ENCODE measurements at regions not wholly inside any gene's neighbourhood (a gene's known extent, or its start where the extent isn't known, plus 50 kb on each side); places are given as distances from the start of the nearest gene placed in this dataset.

DNA sequence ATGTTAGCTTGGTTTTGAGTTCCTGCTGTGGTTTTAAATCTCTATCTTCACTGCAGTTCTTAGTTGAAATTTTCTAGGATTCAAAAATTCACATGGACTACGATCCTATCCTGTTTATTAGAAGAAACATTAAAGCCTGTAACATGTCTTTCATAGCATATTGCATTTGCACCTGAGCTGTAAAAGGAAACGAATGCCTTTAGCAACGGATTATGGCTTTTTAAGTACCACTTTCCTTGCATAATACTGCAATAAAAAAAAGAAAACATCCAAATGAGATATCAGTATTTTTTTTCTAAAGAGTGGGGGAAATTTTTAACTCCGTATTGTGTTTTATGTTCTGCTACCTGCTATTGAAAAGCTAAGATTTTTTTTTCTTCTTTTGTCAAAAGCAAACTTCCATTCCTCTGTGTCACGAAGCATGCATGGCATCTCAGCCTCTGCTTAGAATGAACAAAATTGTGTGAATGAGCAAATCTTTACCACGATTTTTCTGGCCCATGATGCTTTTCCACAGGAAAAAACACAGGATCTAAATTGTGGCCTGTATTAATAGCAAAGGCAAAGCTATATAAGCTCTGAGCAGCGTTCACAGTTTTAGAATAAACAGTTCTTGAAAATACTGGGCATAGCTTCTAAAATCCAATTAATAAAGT lies 110.0 kb upstream of the CDIN1 start:
- no peak for DNase-seq (ENCODE audit: low read depth)

DNA sequence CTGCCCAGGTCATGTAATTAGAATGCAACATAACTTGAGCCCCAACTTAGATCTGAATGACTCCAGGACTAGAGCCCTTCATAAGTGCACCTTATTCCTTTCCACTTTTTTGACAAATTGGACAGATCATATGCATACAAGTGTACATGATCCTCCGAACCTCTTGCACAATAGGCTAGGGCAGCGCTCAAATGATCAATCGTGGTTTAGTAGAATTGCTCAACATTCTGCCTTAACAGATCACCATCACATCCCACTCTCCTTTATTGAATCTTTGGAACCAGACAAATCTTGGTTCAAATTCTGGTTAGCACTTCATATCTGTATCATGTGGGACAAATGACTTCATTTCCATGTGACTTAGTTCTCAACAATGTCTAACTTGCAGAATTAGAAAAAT lies 106.8 kb upstream of the CDIN1 start:
- DNase-seq (ENCODE audit: low read depth), result no peak

DNA sequence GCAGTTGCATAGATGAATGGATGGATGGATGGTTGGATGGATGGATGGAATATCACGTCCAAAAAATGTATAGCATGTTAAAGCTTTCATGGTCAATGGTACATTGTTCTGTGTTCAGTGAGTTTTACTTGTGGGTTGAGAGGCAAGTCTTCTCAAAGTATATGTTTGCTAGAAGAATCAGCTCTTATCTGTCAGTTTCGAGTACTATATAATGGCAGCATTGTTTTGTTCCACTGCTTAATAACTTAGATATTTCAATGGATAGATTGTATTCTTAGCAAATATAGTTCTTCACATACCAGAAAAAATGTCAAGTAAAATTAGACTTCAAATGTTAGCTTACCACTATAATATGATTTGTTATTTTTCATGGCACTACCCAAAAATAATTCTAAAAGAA lies 100.9 kb upstream of the CDIN1 start:
- DNase-seq (ENCODE audit: low read depth), result no peak

DNA sequence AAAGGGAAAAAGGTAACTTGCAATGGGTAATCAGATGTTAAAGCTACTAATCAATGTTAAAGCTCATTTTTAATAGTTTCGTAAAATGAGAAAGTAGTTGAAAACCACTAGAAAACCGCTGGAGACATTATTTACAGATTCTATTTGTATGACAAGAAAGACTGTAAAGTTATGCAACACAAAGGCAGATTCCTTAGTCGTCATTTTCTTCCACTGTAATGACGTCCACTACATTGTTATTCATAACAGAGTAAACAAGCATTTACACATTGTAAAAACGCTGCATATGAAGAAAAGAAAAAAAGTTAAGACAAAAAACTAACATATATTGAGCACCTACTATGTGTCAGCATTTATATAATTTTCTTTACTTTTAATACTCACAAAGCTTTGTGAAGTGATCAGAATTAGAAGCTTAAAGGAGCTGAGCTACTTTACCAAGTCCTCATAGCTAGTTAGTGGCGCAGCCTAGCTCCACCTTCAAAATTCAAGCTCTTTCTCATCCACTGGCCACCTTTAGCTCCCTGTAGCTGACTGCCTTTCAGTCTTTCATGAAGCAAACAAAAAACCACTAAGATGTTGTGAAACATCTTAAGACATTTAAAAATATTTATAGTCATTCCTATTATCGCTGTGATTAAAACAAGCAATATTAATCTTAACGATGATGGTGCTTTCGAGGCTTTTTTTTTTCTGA lies 100.1 kb upstream of the CDIN1 start:
- DNase-seq (ENCODE audit: low read depth), result no peak

DNA sequence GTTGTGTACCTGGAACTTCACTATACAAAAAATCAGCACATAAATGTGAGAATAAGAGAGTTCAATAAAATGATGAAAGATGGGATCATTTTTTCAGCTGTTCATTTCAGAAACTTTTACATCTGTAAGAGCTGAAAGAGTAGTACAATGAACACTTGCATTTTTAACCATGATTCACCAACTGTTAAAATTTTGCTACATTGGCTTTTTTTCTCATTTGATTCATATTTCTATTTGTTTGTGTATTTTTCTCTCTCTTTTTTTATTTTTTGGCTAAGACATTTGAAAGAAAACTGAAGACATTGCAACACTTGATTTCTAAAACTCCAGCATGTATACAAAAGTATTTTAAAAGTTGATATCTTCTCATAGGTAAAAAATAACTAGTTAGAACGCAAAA lies 98.3 kb upstream of the CDIN1 start:
- no peak for DNase-seq (ENCODE audit: low read depth)

DNA sequence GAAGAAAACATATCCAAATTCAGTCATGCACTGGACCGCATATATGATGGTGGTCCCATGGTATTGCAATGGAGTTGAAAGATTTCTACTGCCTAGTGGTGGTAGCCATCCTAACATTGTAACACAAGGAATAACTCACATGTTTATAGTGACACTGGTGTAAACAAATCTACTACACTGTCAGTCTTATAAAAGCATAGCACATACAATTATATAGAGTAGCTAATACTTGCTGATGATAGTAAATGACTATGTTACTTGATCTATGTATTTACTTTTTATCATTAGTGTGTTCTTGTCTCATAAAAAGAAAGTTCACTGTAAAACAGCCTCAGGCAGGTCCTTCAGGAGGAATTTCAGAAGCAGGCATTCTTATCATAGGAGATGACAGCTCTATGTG lies 96.0 kb upstream of the CDIN1 start:
- DNase-seq (ENCODE audit: low read depth), result no peak

DNA sequence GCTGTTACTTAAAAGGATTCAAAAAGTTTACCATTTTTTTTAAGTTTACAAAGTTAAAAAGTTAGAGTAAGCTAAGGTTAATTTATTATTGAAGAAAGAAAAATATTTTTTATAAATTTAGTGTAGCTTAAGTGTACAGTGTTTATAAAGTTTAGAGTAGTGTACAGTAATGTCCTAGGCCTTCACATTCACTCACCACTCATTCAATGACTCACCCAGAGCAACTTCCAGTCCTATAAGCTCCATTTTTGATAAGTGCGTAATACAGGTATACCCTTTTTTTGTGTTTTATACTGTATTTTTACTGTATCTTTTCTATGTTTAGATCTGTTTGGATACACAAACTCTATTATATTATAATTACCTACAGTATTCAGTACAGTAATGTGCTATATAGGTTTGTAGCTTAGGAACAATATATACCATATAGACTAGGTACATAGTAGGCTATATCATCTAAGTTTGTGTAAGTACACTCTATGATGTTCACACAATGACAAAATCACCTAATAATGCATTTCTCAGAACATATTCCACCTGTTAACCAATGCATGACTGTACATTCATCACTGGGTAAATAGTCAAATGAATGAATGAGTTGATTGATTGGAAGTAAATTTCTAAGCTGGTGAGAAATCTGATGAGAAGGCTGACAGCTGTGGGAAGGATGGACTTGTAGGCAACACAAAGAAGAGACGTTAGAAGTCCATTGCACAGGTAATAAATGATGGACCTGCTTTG lies 95.2 kb upstream of the CDIN1 start:
- DNase-seq (ENCODE audit: low read depth), result no peak

DNA sequence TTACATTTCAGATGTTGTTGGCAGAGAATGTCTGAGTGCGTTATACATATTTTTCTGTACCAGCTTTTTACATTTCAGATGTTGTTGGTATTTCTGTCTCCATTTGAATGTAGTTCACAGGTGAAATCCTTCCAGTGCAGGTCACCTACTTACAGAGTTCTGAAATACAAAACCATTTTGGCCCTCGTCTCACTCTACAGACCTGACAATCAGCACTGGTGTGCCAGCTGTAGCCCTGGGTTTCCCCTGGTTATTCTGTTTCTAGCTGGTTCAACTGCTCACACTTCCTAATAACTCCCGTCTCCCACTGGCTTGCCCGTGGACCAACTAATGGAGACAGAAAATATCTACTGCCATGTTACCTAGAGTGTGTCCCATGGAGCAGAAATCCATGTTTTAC lies 87.5 kb upstream of the CDIN1 start:
- no peak for DNase-seq (ENCODE audit: low read depth)

DNA sequence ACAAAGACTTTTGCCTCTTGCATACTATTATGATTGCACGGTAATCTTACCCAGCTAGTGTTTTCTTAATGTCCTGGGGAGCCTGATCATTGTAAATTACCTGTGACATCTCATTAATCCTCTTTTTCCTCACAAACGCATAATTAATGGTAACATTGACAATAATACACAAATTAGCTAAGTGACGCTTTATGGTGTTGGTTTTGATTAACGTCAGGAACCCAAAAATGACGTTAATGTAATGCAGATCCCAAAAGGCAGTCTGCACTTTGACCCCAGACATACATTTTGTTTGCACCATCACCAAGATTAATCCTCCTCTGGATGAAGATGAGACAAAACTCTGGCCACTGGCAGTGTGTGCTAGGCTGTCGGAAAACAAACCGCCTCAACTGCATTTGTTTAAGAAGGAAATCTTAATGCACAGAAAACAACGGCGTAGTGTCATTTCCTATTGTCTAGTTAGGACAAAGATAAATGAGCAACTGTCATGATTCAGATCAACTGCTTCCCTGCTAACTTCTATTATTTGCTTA lies 83.9 kb upstream of the CDIN1 start:
- DNase-seq (ENCODE audit: low read depth), result no peak

DNA sequence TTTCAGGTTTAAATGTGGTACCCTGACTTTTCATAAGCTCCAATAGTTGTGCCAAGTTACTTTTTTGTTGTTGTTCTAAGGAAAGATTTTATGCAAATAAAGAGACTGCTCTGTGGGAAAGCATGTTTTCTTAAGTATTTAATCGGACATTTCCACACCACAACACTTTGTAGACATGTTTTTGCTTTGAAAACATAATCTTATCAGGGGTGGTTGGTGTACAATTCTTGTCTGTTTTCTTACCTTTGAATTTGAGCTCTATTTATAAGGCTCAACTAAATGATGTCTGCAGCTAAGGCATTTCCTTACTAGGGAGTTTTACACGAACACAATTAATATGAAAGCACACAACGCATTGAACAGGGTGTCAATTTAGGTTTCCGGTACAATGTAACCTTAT lies 81.5 kb upstream of the CDIN1 start:
- DNase-seq (ENCODE audit: low read depth), result no peak

DNA sequence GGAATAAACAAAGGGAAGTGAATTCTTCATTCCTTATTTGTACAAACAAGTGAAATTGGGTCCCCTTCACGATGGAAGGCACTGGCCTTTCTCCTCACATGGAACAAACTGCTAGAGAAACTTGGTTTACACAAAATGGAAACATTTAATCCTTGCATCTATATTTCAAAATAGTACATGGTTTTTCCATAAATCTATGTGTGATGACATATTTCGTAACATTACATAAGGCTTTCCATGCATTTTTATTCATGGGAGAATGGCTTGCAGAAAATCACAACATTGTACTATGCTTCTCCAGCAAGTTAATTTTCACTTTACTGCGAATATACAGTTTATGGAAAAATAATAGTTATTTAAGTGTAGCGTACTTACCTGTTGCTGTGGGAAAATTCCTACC lies 81.0 kb upstream of the CDIN1 start:
- no peak for DNase-seq (ENCODE audit: low read depth)

DNA sequence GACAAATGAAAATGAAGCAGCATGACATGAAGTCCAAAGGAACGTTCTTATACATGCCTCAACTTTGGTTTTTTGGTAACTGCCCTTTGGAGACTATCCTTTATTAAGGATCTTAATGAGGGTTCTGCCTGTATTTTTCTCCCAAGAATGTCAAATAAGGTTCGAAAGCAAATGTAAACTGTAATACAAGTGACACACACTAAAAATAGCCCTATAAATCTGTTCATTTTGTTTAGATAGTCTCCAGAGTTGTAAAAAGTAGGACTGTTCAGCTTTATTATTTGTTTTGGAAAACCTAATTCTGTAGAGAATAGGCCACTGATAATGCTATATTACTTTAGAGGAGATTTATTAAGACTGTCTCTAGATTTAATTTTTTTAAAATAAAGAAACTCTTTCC lies 80.5 kb upstream of the CDIN1 start:
- DNase-seq (ENCODE audit: low read depth), result no peak

DNA sequence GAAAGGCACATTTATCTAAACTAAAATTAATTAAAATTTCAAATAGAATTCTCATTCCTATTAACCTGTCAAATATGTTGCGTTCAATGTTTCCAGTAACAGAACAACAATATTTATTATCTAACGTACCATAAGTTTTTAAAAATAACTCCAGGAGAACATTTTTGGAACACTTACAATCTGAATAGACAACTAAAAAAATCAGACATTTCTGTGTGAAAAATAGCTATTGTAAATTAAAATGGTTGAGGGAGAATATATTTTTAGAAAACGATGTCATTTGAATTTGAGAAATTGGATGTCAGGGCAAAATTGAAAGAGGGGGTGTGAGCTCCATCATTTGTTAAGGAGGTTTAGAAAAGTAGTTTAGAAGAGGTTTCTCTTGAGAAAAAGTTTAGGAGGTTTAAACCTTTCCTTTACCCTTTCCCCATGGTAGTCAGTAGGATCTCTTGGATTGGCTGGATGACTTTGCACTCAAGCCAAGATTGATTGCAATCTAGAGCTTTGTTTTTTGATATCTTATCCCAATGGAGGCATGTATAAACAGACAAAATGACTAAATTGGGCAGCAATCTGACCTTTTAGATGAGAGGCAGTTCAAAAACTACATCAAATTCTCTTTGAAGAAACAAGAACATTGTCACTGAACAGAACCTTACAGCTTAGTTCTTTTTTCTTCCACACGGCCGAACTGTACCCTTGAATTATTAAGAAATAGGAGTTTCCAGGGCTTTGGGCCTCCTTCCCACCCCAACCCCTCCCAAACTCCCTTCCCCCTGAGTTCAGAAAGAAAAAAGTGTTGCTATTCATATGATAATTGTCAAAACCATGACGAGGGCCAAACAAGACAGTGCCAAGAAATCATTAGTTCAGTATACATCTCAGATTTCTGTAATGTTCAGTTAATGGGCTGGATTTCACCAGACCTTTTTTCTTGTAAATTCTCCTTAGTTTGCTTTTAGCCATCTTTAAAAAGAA lies 79.7 kb upstream of the CDIN1 start:
- no peak for DNase-seq (ENCODE audit: low read depth)

DNA sequence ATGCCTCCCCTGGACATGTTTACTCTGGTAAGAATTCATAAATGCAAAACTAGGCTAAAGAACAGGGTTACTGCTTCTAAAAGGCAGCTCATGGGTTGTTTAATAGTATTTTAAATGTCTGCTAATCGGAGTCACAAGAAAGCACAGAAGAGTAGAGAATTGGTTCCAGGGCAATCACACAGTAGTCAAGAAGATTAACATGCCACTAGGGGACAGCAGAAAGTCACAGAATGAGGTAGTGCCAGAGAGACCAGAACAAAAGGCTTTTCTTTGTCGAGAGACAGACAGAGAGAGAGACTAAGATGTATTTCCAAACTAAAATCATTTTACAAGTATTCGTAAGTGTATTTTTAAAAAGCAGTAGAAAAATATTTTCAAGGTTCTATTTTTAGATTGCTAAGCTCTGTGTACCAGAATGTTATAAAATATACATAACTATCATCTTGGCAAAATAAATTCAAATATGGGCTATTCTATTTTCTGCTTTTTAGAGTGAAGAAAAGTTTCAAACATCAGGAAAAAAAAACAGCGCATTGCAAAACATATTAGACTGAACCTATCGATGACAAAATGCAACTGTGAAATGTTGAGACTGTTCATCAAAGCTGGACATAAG lies 78.3 kb upstream of the CDIN1 start:
- DNase-seq (ENCODE audit: low read depth), result no peak

DNA sequence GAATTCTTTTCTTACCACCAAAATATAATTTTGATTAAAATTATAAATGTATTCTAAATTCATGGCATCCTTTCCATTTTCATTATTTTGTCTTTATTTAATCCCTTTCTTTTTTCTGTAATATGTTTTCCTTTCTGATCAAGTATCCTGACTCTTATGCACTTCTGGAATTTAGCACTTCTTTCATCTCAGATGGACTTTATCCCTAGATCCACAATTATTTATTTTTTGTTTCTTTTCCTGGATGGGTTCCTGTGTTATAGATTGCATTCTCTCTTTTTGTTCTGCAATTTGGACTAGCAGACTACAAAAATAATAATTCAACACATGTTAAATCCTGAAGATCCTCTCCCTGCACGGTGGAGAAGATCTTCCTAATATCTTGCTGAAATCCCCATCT lies 76.9 kb upstream of the CDIN1 start:
- no peak for DNase-seq (ENCODE audit: low read depth)

DNA sequence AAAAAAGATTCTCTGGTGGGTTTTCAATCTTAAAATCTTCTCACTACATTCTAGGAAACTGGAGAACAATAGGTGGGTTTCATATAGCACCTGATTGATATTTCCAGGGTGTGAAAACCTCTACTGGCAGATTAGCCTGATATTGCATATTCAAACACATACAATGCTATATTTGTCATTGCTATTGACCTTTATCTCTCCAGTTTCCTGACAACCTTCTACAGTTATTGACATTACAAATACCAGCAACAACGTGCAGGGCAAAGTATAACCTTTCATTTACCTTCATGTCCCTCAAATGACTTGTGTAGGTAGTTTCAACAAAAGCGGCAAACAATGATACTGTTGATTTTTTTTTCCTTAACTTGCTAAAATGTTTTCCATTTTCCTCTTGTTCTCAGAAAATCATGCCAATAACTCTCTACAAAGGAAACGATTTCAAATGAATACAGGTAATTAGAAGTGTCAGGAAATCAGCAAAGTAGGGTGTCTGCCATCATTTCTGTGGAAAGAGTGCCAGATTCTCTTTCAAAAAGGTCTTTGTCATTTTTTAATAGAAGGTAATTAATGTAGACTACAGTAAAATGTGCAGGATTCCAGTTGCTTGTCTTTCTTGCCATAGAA lies 72.6 kb upstream of the CDIN1 start:
- no peak for DNase-seq (ENCODE audit: low read depth)

DNA sequence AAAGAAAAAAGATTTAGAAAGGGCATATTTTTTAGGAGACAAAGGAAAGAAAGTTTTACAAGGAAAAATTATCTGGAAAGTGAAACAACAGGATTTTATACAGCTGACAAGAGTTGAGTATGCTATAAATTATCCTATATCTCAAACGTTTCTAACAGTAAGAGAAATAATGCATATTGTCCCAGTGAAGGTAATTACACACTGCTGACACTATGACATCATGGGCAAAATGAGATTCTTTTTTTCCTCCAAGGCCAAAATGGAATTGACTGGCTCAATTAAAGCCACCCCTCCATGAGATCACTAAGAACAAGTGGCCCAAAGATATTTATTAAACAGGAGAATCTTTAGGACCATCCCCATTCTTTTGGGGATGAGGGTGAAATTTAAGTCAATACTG lies 72.0 kb upstream of the CDIN1 start:
- no peak for DNase-seq (ENCODE audit: low read depth)

DNA sequence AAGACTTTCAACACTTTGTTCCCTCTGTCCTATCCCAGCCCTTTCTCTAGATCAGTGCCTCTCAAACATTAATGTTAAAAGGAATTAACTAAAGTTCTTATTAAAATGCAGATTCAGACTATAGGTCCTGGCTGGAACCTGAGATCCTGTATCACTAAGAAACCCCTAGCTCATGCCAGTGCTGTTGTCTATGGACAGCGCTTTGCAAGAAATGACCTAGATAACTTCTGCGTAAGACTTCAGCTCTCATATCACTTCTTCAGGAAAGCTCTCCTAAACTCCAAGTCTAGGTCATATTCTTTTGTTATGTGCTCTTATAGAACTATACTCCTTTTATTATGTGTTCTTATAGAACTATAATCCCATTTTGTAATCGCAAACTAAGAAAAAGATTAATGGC lies 67.8 kb upstream of the CDIN1 start:
- DNase-seq (ENCODE audit: low read depth), result no peak

DNA sequence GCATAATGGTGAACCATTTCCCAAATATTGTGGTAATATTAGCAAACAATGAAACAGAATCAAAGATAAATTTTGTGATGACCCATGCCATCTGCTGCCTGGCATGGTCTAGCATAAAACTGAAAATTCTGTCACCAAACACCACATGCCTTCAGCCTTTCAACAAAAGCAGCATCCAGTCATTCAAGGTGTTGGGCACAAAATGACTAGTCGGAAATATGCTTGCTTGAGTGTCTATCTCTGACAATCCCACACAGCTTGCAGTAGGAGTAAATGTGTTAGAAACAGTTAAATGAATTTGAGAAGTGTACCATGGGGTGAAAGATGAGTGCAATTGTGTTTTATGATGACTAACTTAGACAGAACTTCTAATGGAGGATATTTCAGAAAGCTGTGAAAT lies 61.7 kb upstream of the CDIN1 start:
- DNase-seq (ENCODE audit: low read depth), result no peak

DNA sequence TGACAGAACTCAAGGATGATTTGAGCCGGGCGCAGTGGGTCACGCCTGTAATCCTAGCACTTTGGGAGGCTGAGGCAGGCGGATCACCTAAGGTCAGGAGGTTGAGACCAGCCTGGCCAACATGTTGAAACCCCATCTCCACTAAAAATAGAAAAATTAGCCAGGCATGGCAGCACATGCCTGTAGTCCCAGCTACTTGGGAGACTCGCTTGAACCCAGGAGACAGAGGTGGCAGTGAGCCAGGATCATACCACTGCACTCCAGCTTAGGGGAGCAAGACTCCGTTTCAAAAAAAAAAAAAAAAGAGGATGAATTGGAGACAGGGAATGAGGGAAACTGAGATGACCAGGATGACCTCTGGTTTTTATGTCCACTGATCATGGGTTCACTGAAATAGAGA lies 60.4 kb upstream of the CDIN1 start:
- no peak for DNase-seq (ENCODE audit: low read depth)

DNA sequence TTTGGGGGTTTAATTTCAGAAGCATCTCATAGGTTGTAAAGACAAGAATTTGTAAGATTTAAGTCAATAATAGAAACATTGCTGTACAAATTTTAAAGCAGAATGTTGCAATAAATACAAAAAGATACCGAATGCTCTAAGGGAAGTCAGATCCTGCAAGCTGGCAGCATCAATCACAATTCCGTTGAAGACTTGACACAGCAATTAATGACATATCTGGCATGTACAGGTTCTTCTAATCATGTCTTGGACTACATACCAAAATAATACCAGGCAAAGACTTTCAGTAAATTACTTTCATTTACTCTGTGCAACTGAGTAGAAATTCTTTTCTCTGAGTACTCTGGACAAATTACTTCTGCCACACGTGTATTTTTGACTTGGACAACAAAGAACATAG lies 54.0 kb upstream of the CDIN1 start:
- DNase-seq (ENCODE audit: low read depth), result no peak

All from activated T-cell treated with anti-CD3 and anti-CD28 coated beads for 48 hours (primary cell).